HCT116 (cell line): ENCODE measurements at regions not wholly inside any gene's neighbourhood (a gene's known extent, or its start where the extent isn't known, plus 50 kb on each side); places are given as distances from the start of the nearest gene placed in this dataset.

Experiments
- ATAC-seq: fragments of 200-7000 bp; cut with Tn5 transposase; 2 replicates; pipeline ENCODE4 v1.9.1; 2020; ENCODE audit warnings: mild to moderate bottlenecking, moderate library complexity
- BruUV-seq: library from RNA; stranded (reverse); fragments of 400-500 nt; replicated peaks from 2 replicates; lab custom pipeline; 2021; lab: Mats Ljungman, UMichigan
- CTCF ChIA-PET: fragments of 300-600 bp; sonication (Branson Sonifier 250); formaldehyde crosslinking; loops from one replicate; lab custom pipeline; 2021; ENCODE audit warnings: antibody characterized with exemption; lab: Charles Lee
- POLR2A ChIA-PET: fragments of 300-600, 350-600 bp; sonication (Branson Sonifier 250); formaldehyde crosslinking; loops from one replicate; lab custom pipeline; 2021; ENCODE audit warnings: antibody characterized with exemption; lab: Charles Lee
- RAD21 ChIA-PET, 2 experiments: fragments of 300-600 bp; sonication (Branson Sonifier 250); formaldehyde crosslinking; loops; one replicate each; lab custom pipeline; 2023; ENCODE audit warnings: low total read pairs in 2 of 2; ENCODE audit not compliant: uncharacterized antibody in 2 of 2, unreplicated experiment in 2 of 2, low non-redundant PET in 1 of 2; lab: Charles Lee
- DNase-seq: peaks from one replicate; pipeline ENCODE4 v3.0.0-alpha.2; 2010; ENCODE audit warnings: low read depth, low spot score
- H2AFZ ChIP-seq: fragments of 200-600 bp; shearing (Covaris generic), sonication (generic); 2 replicates; pipeline ENCODE4 v1.6.1; 2017; ENCODE audit warnings: low read depth, mixed run types, mixed read lengths, antibody characterized with exemption, low read length; ENCODE audit not compliant: poor library complexity, severe bottlenecking
- H3K27ac ChIP-seq: 2 replicates; pipeline ENCODE4 v1.5.1; 2012; ENCODE audit warnings: low read depth, low read length
- H3K27me3 ChIP-seq: fragments of 200-600 bp; sonication (generic); 2 replicates; pipeline ENCODE4 v1.6.1; 2016; ENCODE audit warnings: mixed run types, low read length, mixed read lengths; ENCODE audit not compliant: insufficient read depth
- H3K36me3 ChIP-seq, 2 experiments: fragments of 200-500 bp in 1 of 2; fragments of 200-600 bp in 1 of 2; sonication (Bioruptor generic) in 1 of 2; sonication (generic) in 1 of 2; 2 replicates each; pipeline versions ENCODE4 v1.5.1 to v1.6.1; 2014 to 2016; ENCODE audit warnings: low read length in 2 of 2, inconsistent platforms in 1 of 2, mixed read lengths in 1 of 2, mixed run types in 1 of 2; ENCODE audit not compliant: insufficient read depth in 2 of 2, control insufficient read depth in 1 of 2
- H3K4me1 ChIP-seq, 2 experiments: fragments of 200-600 bp in 1 of 2; sonication (generic) in 1 of 2; 2 replicates each; pipeline versions ENCODE4 v1.5.1 to v1.6.1; 2012 to 2017; ENCODE audit warnings: low read length in 2 of 2, inconsistent platforms in 1 of 2, mild to moderate bottlenecking in 1 of 2, mixed read lengths in 1 of 2, mixed run types in 1 of 2, moderate library complexity in 1 of 2; ENCODE audit not compliant: insufficient read depth in 2 of 2, control insufficient read depth in 1 of 2
- H3K4me2 ChIP-seq: fragments of 200-600 bp; sonication (generic); 2 replicates; pipeline ENCODE4 v1.6.1; 2017; ENCODE audit warnings: mixed run types, low read length, mixed read lengths
- H3K4me3 ChIP-seq, 2 experiments: fragments of 200-600 bp in 1 of 2; sonication (generic) in 1 of 2; replicated peaks in 1 of 2; 2 replicates each; pipeline ENCODE4 v1.5.1; 2011 to 2016; ENCODE audit warnings: low read length in 2 of 2, control low read depth in 1 of 2, low read depth in 1 of 2, mild to moderate bottlenecking in 1 of 2, mixed read lengths in 1 of 2, mixed run types in 1 of 2
- H3K79me2 ChIP-seq: fragments of 200-600 bp; sonication (generic); 2 replicates; pipeline ENCODE4 v1.6.1; 2017; ENCODE audit warnings: mild to moderate bottlenecking, mixed run types, low read length, moderate library complexity, mixed read lengths; ENCODE audit not compliant: insufficient read depth
- H3K9ac ChIP-seq: fragments of 200-600 bp; sonication (generic); 2 replicates; pipeline ENCODE4 v1.6.1; 2016; ENCODE audit warnings: low read length, mixed read lengths
- H3K9me2 ChIP-seq: fragments of 200-600 bp; sonication (generic), shearing (Covaris generic); 2 replicates; pipeline ENCODE4 v1.6.1; 2017; ENCODE audit warnings: mixed run types, mild to moderate bottlenecking, moderate library complexity; ENCODE audit not compliant: insufficient read depth
- H3K9me3 ChIP-seq, 2 experiments: fragments of 200-500 bp in 1 of 2; fragments of 200-600 bp in 1 of 2; sonication (Bioruptor generic) in 1 of 2; sonication (generic) in 1 of 2; 2 replicates each; pipeline ENCODE4 v1.6.1; 2014 to 2017; ENCODE audit warnings: low read length in 2 of 2, mixed read lengths in 2 of 2, inconsistent platforms in 1 of 2, low read depth in 1 of 2, mild to moderate bottlenecking in 1 of 2, mixed run types in 1 of 2, moderate library complexity in 1 of 2; ENCODE audit not compliant: control insufficient read depth in 1 of 2, insufficient read depth in 1 of 2
- H4K20me1 ChIP-seq: fragments of 200-600 bp; sonication (generic), shearing (Covaris generic); 2 replicates; pipeline ENCODE4 v1.6.1; 2017; ENCODE audit warnings: mixed run types, mild to moderate bottlenecking, moderate library complexity; ENCODE audit not compliant: insufficient read depth
- EZH2 ChIP-seq: fragments of 200-600 bp; sonication (generic); IDR thresholded peaks from 2 replicates; pipeline ENCODE4 v1.6.1; 2017; ENCODE audit warnings: antibody characterized with exemption, mixed run types
- SIN3A ChIP-seq: IDR thresholded peaks from 2 replicates; pipeline ENCODE4 v1.6.1; 2012; ENCODE audit warnings: low read depth
- TCF7L2 ChIP-seq: IDR thresholded peaks from 2 replicates; pipeline ENCODE4 v1.7.0; 2011; ENCODE audit warnings: borderline replicate concordance, inconsistent platforms; ENCODE audit not compliant: insufficient read depth, insufficient read length; ENCODE audit errors: extremely low read depth
- ZBTB33 ChIP-seq: IDR thresholded peaks from 2 replicates; pipeline ENCODE4 v1.6.1; 2011; ENCODE audit warnings: mild to moderate bottlenecking, low read length, moderate library complexity; ENCODE audit not compliant: insufficient replicate concordance; ENCODE audit errors: extremely low read depth
- intact Hi-C: fragments of 100-400 bp; cut with micrococcal nuclease; formaldehyde crosslinking; loops from 2 replicates; pipeline ENCODE4 v1.10.0; 2022
- TF ChIP-seq, protein P1 (sequence below), 3 experiments: fragments of 200-600 bp in 1 of 3; sonication (generic) in 1 of 3; IDR thresholded peaks in 2 of 3; conservative IDR thresholded peaks in 1 of 3; 2 replicates each; pipeline ENCODE4 v1.5.1; 2012 to 2017; ENCODE audit warnings: low read depth in 2 of 3, low read length in 2 of 3, antibody characterized with exemption in 1 of 3, borderline replicate concordance in 1 of 3, control low read depth in 1 of 3, mild to moderate bottlenecking in 1 of 3, mixed read lengths in 1 of 3, mixed run types in 1 of 3, moderate library complexity in 1 of 3; ENCODE audit not compliant: insufficient read depth in 1 of 3

- no peaks in the 10 kb centered on the region for H3K36me3 ChIP-seq
- ATAC-seq: no peak
- H3K4me1 ChIP-seq: no peaks in the 10 kb centered on the region
- no TSS peak for BruUV-seq
- H3K4me3 ChIP-seq: no peak overlapping the region
- H3K9ac ChIP-seq: no peak overlapping the region
- intact Hi-C loops: no loop called here
- no peak overlapping the region for H2AFZ ChIP-seq
- RAD21 ChIA-PET: no interaction called here
- CTCF ChIA-PET: no interaction called here
- no peaks in the 10 kb centered on the region for H4K20me1 ChIP-seq
- H3K27ac ChIP-seq: no peak overlapping the region
- H3K4me2 ChIP-seq: no peak overlapping the region
- TF ChIP-seq EZH2: no peak
- TF ChIP-seq, protein P1, sequence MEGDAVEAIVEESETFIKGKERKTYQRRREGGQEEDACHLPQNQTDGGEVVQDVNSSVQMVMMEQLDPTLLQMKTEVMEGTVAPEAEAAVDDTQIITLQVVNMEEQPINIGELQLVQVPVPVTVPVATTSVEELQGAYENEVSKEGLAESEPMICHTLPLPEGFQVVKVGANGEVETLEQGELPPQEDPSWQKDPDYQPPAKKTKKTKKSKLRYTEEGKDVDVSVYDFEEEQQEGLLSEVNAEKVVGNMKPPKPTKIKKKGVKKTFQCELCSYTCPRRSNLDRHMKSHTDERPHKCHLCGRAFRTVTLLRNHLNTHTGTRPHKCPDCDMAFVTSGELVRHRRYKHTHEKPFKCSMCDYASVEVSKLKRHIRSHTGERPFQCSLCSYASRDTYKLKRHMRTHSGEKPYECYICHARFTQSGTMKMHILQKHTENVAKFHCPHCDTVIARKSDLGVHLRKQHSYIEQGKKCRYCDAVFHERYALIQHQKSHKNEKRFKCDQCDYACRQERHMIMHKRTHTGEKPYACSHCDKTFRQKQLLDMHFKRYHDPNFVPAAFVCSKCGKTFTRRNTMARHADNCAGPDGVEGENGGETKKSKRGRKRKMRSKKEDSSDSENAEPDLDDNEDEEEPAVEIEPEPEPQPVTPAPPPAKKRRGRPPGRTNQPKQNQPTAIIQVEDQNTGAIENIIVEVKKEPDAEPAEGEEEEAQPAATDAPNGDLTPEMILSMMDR (IDR thresholded peaks at IDR 0.05 in 2 of 3, conservative IDR thresholded peaks at IDR 0.05 in 1 of 3; ENCODE audit: borderline replicate concordance in 1 of 3, insufficient read depth in 1 of 3, low read depth in 2 of 3, low read length in 2 of 3): no peak
- no peak for TF ChIP-seq TCF7L2
- TF ChIP-seq SIN3A: no peak
- TF ChIP-seq ZBTB33: no peak
- no peaks in the 10 kb centered on the region for H3K79me2 ChIP-seq
- no peak for DNase-seq
- POLR2A ChIA-PET: no interaction called here
- H3K9me3 ChIP-seq: no peaks in the 10 kb centered on the region
- H3K9me2 ChIP-seq: no peaks in the 10 kb centered on the region
- no peaks in the 10 kb centered on the region for H3K27me3 ChIP-seq
These were observed 176.2 kb upstream of the HSF2 start for GRCh38 chr6:122223251-122223650.
